ENCODE measurements at regions not wholly inside any gene's neighbourhood (a gene's known extent, or its start where the extent isn't known, plus 50 kb on each side); places are given as distances from the start of the nearest gene placed in this dataset.

DNA sequence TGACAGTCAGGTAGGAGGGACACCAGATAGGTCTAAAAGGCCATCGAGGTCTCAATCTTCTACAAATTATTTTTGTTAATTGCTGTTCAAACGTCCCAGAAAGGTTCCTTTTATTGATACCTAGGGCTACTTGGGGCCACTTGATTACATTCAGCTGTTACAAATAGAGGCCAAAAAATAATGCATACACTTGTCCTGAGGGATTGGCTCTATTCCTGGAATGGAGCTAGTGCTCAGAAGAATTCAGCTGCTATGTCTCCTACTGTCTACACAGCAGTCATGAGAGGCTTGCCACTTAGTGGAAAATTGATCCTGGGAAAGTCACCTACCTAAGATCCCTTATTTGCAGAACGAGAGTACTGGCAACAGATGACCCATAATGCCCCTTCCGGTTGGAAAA lies 498.3 kb downstream of the ADGRL2 start:
- no peak overlapping the region for H3K4me3 Mint-ChIP-seq
- DNase-seq (ENCODE audit: low spot score in 2 of 2, unreplicated experiment in 2 of 2): no peak
- no peak overlapping the region for H3K27ac Mint-ChIP-seq
- H3K36me3 Mint-ChIP-seq: no peaks in the 10 kb centered on the region
- H3K27me3 Mint-ChIP-seq (ENCODE audit: low read depth): no peaks in the 10 kb centered on the region
- TF ChIP-seq, protein P1, sequence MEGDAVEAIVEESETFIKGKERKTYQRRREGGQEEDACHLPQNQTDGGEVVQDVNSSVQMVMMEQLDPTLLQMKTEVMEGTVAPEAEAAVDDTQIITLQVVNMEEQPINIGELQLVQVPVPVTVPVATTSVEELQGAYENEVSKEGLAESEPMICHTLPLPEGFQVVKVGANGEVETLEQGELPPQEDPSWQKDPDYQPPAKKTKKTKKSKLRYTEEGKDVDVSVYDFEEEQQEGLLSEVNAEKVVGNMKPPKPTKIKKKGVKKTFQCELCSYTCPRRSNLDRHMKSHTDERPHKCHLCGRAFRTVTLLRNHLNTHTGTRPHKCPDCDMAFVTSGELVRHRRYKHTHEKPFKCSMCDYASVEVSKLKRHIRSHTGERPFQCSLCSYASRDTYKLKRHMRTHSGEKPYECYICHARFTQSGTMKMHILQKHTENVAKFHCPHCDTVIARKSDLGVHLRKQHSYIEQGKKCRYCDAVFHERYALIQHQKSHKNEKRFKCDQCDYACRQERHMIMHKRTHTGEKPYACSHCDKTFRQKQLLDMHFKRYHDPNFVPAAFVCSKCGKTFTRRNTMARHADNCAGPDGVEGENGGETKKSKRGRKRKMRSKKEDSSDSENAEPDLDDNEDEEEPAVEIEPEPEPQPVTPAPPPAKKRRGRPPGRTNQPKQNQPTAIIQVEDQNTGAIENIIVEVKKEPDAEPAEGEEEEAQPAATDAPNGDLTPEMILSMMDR (IDR thresholded peaks at IDR 0.05; ENCODE audit: unreplicated experiment): no peak
- peaks cover 7% of the 10 kb centered on the region for H3K4me1 Mint-ChIP-seq
- H3K9me3 Mint-ChIP-seq: no peaks in the 10 kb centered on the region

- DNase-seq (ENCODE audit: low spot score in 2 of 2, unreplicated experiment in 2 of 2): no peak
- H3K4me1 Mint-ChIP-seq: peaks cover 7% of the 10 kb centered on the region
- H3K36me3 Mint-ChIP-seq: no peaks in the 10 kb centered on the region
- no peak overlapping the region for H3K4me3 Mint-ChIP-seq
- TF ChIP-seq, protein P1 (IDR thresholded peaks at IDR 0.05; ENCODE audit: unreplicated experiment): no peak
- no peaks in the 10 kb centered on the region for H3K27me3 Mint-ChIP-seq (ENCODE audit: low read depth)
- no peaks in the 10 kb centered on the region for H3K9me3 Mint-ChIP-seq
- no peak overlapping the region for H3K27ac Mint-ChIP-seq
These were observed 496.6 kb downstream of the ADGRL2 start for GRCh38 chr1:82297139-82297896.

DNA sequence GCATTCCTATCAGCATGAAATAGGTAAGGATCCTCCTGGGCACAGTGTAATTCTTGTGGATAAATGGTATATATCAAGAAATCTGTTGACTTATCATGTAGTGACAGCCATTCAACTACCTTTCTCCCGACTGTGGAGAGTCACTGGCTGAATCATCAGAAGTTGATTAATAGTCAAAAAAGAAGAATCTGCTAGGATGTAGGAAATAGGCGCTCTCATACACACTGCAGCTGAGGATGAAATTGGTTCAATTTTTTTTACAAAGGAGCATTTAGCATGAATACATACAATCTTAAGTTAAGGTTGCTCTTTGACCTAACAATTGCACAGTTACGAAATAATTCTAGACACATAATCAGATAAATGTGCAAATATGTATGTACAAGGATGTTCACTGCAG lies 486.8 kb downstream of the ADGRL2 start:
- H3K27ac Mint-ChIP-seq: no peak overlapping the region
- no peak overlapping the region for H3K4me3 Mint-ChIP-seq

GRCh38 chr1:82284213-82284612 lies 483.5 kb downstream of the ADGRL2 start:
- H3K36me3 Mint-ChIP-seq: no peaks in the 10 kb centered on the region
- TF ChIP-seq, protein P1 (IDR thresholded peaks at IDR 0.05; ENCODE audit: unreplicated experiment): no peak
- H3K27me3 Mint-ChIP-seq (ENCODE audit: low read depth): no peaks in the 10 kb centered on the region
- H3K9me3 Mint-ChIP-seq: peaks cover 12% of the 10 kb centered on the region
- no peak for DNase-seq (ENCODE audit: low spot score in 2 of 2, unreplicated experiment in 2 of 2)
- H3K27ac Mint-ChIP-seq: no peak overlapping the region
- H3K4me1 Mint-ChIP-seq: no peaks in the 10 kb centered on the region
- no peak overlapping the region for H3K4me3 Mint-ChIP-seq

More for the DNA sequence above, 486.8 kb downstream of the ADGRL2 start:
- Mint-ChIP-seq H3K27me3 (ENCODE audit: low read depth) (no peaks in the 10 kb centered on the region), H3K4me1 (no peaks in the 10 kb centered on the region), H3K9me3 (peaks cover 6% of the 10 kb centered on the region), H3K36me3 (no peaks in the 10 kb centered on the region)
- no peak for DNase-seq (ENCODE audit: low spot score in 2 of 2, unreplicated experiment in 2 of 2)
- TF ChIP-seq, protein P1 (IDR thresholded peaks at IDR 0.05; ENCODE audit: unreplicated experiment): no peak

- Mint-ChIP-seq H3K9me3 (peaks cover 6% of the 10 kb centered on the region), H3K27me3 (ENCODE audit: low read depth) (no peaks in the 10 kb centered on the region), H3K27ac (no peak overlapping the region), H3K36me3 (no peaks in the 10 kb centered on the region), H3K4me3 (no peak overlapping the region), H3K4me1 (no peaks in the 10 kb centered on the region)
- no peak for DNase-seq (ENCODE audit: low spot score in 2 of 2, unreplicated experiment in 2 of 2)
- TF ChIP-seq, protein P1 (IDR thresholded peaks at IDR 0.05; ENCODE audit: unreplicated experiment): no peak
These were observed 478.5 kb downstream of the ADGRL2 start for GRCh38 chr1:82279241-82279640.
